H54 (cell line): ENCODE measurements at regions not wholly inside any gene's neighbourhood (a gene's known extent, or its start where the extent isn't known, plus 50 kb on each side); places are given as distances from the start of the nearest gene placed in this dataset.

Source experiments
- DNase-seq: peaks from one replicate; pipeline ENCODE4 v3.0.0; 2011; ENCODE audit warnings: low spot score, mixed read lengths; ENCODE audit not compliant: insufficient read length
- FAIRE-seq: peaks from 3 replicates; lab custom pipeline; 2011; peaks lifted over from hg19 to GRCh38; lab: Jason Lieb, UNC
- POLR2A ChIP-seq: IDR thresholded peaks from 2 replicates; pipeline ENCODE4 v1.6.1; 2011; ENCODE audit warnings: low read depth, mild to moderate bottlenecking, low read length

DNA sequence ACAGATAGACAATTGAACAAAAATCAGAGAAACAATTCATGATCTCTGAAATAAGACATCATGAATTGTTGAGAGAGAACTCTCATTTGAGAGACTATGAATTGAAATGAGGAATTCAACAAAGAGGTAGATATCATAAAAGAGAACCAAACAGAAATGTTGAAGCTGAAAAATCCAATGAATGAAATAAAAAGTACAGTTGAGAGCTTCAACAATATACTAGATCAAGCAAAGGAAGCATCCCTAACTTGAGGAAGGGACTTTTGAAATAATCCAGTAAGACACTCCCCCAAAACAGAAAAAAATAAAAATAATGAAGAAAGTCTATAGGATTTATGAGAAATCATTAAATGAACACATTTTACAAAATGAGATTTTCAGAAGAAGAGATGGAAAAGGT lies 310.0 kb upstream of the PCDH10 start:
- TF ChIP-seq POLR2A, result no peak
- FAIRE-seq (no peak), DNase-seq (no peak)

DNA sequence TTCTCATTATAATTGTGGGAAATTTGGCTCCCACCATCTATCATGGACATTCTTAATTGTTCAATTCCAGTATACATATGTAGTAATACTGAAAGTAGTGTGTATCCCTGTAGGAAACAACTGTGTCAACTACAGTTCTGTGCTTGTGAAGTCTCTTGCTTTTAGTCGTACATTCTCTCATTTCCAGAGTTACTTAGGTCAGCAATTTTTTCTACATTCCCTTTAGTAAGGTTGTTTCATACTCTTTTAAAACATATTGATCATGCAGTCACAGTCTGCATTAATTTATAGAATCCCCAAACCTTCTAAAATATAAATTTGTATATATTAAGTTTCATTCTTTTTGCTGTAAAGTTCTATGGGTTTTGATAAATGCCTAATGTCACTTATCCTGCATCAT lies 289.2 kb upstream of the PCDH10 start:
- FAIRE-seq (no peak), DNase-seq (no peak)
- TF ChIP-seq POLR2A, result no peak

DNA sequence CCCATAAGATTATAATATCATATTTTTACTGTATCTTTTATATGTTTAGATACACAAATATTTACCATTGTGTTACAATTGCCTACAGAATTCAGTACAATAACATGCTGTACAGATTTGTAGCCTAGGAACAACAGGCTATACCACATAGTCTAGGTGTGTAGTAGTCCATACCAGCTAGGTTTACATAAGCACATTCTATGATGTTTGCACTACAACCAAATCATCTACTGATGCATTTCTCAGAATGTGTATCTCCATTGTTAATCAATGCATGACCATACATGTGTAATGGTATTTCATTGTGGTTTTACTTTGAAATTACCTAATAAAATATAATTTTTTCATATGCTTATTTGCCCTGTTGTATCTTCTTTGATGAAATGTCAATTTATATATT lies 288.1 kb upstream of the PCDH10 start:
- DNase-seq (no peak), FAIRE-seq (no peak)
- TF ChIP-seq POLR2A, result no peak

DNA sequence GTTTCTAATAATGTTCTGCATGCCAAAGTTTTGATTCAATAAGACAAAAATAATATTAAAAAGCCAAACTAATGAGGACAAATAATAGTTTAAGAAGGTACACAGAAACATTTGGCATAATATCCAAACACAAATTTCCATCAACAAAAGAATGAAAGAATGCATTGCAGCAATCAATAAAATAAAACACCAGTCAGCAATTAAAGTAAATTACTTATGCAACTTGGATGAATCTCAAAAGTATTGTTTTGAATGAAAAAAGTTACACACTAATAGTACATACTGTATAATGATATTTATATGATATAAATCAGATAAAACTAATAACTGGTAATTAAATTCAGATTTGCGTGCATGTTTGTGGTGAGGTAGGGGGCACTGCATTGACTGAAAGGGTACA lies 285.5 kb upstream of the PCDH10 start:
- no peak for TF ChIP-seq POLR2A
- DNase-seq (no peak), FAIRE-seq (no peak)

DNA sequence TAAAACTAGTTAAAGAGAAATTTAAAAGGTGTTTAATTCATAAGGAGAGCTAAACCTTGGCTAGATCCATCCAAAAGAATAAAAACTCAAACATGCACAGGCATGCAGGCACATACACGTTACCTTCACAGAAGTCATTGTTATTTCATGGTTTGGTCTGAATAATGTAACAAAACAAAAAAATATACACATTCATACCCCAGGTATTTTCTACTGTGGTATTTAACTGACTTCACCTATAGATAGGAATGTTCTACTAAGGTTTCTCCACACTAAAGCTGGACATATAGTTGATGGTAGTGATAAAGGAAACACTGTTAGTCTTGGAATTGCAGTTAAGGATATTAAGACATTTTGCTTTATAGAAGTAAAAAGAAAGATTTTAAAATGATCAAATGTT lies 283.6 kb upstream of the PCDH10 start:
- no peak for FAIRE-seq
- TF ChIP-seq POLR2A, result no peak

DNA sequence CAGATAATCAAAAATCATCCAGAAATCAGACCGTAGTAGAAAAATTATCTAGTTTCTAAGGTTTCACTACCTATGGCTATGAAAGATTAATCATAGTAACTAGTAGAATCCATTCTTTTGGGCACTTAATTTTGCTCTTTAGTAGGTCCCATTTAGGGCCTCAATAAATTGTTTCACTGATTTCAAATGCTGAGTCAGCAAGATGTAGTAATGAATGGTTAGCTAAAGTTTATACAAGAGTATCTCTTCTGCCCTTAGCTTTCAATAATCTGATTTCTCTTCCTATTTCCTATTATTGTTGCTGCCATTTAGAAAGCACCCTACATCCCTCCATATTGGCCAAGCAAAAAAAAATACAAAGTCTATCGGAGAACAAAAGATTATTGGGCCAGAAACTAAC lies 283.2 kb upstream of the PCDH10 start:
- no peak for TF ChIP-seq POLR2A
- FAIRE-seq, result no peak
- no peak for DNase-seq

More for the DNA sequence above, 283.6 kb upstream of the PCDH10 start:
- no peak for DNase-seq

DNA sequence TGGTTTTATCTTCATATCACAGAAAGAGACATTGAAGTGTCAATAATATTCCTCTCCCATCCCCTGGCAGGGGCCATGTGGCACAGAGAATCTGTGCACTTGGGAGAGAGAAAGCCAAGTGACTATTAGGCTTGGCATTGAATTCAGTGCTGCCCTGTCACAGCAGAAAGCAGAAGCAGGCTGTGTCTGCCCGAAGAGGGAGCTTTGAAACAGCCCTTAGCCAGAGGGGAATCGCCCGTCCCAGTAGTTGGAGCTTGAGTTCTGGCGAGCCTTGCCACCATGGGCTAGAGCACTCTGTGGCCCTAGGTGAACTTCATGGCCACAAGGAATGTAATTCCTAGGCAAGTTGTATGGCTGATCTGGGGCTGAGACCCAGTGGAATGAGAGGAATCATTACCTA lies 282.5 kb upstream of the PCDH10 start:
- DNase-seq (no peak), FAIRE-seq (no peak)
- TF ChIP-seq POLR2A, result no peak

DNA sequence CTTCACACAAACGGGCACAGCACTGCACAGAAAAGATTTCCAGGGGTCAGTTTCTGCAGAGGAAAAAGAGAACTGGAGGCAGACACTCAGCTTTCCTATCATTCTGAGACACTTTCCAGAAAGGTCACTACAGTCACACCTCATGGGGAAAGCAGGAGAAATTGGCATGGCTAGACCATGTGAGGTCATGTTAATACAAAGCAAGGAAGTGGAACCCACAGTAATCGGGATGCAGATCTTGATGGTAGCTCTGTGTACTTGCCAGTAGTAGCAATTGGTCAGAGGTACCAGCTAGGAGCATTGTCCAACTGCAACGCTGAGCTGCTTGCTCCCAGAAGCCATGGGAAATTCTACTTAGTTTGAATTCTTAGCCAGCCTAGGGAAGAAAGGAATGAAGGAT lies 255.3 kb upstream of the PCDH10 start:
- FAIRE-seq (no peak), DNase-seq (no peak)
- no peak for TF ChIP-seq POLR2A

DNA sequence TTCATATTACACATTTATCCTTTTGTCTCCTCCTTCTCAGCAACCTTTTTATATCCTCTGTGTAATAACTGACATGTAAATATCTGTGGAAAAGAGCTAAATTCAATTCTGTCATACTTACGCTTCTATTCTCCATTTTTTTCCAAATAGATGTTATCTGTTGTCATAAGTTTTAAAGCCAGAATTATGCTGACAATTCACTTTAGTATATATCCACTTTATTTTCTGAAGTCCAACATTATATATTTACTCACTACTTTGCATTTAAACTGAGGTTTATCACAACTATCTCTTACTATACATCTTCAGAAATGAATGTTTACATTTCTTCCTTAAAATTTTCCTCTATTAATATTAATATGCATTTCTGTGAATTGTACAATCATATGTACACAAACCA lies 247.9 kb upstream of the PCDH10 start:
- TF ChIP-seq POLR2A, result no peak
- DNase-seq, result no peak
- no peak for FAIRE-seq

DNA sequence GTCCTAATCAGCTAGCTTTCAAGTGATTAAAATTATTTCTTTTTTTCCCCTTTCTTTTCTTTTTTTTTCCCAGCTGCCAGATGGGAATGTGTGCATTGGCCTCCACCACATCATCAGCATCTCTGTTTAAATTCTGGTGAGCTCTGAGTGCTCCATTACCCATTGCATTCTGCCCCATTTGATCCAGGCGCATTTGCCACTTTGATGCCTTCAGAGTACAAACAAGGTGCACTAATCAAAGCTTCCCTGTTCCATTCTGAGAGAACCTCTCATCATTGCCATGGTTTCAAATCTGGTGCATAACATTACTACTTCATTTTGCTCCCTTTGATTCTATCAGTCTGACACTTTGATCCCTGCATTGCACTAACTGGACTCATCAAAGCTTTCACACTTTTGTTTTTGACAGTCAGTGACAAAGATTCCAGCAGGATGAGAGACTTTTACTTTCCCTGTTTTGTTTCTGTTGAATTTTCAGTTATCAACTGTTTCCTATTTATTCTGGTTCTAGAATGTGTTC lies 238.8 kb upstream of the PCDH10 start:
- FAIRE-seq, result no peak
- no peak for TF ChIP-seq POLR2A
- no peak for DNase-seq

DNA sequence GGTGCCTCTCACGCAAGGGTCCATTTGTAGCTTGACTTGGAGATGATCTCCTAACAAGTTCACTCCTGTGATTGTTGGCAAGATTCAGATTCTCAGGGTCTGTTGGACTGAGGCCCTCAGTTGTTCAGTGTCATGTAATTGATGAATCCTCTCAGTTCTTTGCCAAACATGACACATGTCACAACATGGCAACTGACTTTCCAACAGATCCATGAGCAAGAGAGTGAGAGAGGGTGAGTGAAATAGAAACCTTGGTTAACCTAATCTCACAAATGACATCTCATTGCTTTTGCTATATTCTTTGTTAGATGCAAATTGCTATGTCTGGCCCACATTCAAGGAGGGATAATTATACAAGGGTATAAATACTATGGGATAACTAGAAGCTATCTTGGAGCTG lies 231.0 kb upstream of the PCDH10 start:
- no peak for TF ChIP-seq POLR2A
- FAIRE-seq (no peak), DNase-seq (no peak)

DNA sequence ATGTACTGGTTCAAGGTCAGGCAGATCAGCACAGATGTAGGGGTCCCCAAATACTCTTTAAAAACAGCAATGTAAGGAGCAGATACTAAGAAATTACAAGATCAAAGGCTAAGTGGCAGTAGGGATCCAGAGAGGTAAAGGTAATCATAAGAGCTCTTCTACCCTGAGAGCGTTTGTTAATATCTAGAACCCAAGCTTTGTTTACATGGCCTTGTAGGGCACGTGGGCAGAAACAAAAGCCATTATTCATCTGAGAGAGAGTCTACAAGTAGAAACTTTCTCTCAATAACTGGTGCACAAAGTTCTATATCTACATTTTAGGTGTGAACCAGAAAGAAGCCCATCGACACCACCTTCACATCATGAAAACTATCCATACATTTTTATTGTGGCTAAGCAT lies 225.6 kb upstream of the PCDH10 start:
- TF ChIP-seq POLR2A, result no peak
- FAIRE-seq (no peak), DNase-seq (no peak)

DNA sequence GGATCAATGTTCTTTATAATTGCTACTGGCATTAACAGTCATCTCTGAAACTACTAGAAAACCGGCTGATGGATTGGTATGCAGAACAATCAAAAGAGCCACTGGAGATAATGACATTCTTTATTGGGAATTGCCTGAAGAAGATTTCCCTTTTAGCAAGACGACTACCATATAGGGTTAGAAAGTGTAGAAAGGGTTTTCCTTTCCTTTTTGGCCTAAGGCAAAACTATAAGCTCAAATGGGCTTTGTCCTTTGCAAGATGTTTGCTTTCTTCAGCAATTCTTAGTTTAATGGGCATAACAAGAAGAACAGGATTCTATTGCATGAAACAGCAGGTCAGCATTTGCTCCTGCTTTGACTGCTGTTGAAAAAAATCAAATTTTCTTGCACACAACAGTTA lies 214.2 kb upstream of the PCDH10 start:
- FAIRE-seq (no peak), DNase-seq (no peak)
- TF ChIP-seq POLR2A, result no peak

DNA sequence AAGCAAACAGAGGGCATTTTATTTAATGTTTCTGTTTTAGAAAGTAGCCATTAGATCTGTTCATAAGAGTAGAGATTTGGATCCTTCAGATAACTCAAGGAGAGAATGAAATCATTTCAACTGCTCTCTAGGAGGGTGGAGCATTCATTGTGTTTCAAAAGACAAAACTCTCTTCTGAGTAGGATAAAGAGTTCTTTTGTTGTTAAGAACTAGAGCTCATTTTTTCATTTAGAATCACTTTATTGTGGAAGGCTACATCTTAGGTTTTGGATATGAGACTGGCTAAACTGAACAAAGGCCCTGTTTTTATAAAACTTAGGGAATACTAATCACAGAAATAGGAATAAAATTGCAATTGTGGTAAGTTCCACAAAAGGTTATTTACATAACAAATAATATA lies 193.9 kb upstream of the PCDH10 start:
- DNase-seq (no peak), FAIRE-seq (no peak)
- TF ChIP-seq POLR2A, result no peak

DNA sequence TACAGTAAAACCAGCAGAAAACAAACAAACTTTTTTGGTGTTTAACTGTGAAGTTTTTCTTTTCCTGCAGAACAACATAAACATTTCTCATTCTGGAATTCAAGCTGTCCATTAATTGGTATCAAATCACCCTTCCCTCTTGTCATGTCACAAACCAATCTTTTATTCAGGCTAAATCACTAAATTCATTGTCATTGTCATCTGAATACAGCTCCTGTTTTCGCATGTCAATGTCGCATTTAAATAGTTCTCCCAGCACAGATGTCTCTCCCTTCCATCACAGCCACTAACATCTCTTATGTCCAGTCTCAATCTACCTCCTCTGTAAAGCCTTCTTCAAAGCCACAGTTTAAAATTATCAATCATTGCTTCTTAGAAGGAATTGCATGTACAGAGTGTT lies 192.1 kb upstream of the PCDH10 start:
- DNase-seq (no peak), FAIRE-seq (no peak)
- no peak for TF ChIP-seq POLR2A
